HEK293 (cell line): ENCODE measurements at regions not wholly inside any gene's neighbourhood (a gene's known extent, or its start where the extent isn't known, plus 50 kb on each side); places are given as distances from the start of the nearest gene placed in this dataset.

Source experiments
- BCL11A ChIP-seq: fragments of 450-650 bp; formaldehyde crosslinking; IDR thresholded peaks from 2 replicates; pipeline ENCODE4 v1.5.1; 2016; ENCODE audit warnings: low read depth, missing biosample characterization, missing genetic modification characterization
- BCL6B ChIP-seq: fragments of 450-650 bp; formaldehyde crosslinking; IDR thresholded peaks from 2 replicates; pipeline ENCODE4 v1.5.1; 2017; ENCODE audit warnings: missing biosample characterization, missing genetic modification characterization
- CTCF ChIP-seq: fragments of 450-650 bp; formaldehyde crosslinking; IDR thresholded peaks from 2 replicates; pipeline ENCODE4 v1.5.1; 2016; ENCODE audit warnings: missing biosample characterization, missing genetic modification characterization
- KLF9 ChIP-seq: fragments of 450-650 bp; formaldehyde crosslinking; IDR thresholded peaks from 2 replicates; pipeline ENCODE4 v1.5.1; 2016; ENCODE audit warnings: missing biosample characterization, missing genetic modification characterization, low read depth
- PBX3 ChIP-seq: sonication (generic); formaldehyde crosslinking; IDR thresholded peaks from 2 replicates; pipeline ENCODE4 v1.8.1; 2022; ENCODE audit warnings: mild to moderate bottlenecking, moderate library complexity, missing genetic modification reagents
- TCF7L2 ChIP-seq: IDR thresholded peaks from 2 replicates; pipeline ENCODE4 v1.6.1; 2011; ENCODE audit warnings: low read depth, mild to moderate bottlenecking, inconsistent platforms, low read length, moderate library complexity, borderline replicate concordance
- ZNF155 ChIP-seq: fragments of 450-650 bp; formaldehyde crosslinking; IDR thresholded peaks from 2 replicates; pipeline ENCODE4 v1.5.1; 2016; ENCODE audit warnings: missing biosample characterization, missing genetic modification characterization
- ZNF169 ChIP-seq: fragments of 450-650 bp; formaldehyde crosslinking; IDR thresholded peaks from 2 replicates; pipeline ENCODE4 v1.5.1; 2016; ENCODE audit warnings: missing biosample characterization, missing genetic modification characterization
- ZNF335 ChIP-seq: fragments of 450-650 bp; formaldehyde crosslinking; conservative IDR thresholded peaks from 2 replicates; pipeline ENCODE4 v1.5.1; 2016; ENCODE audit warnings: missing biosample characterization, missing genetic modification characterization
- ZNF654 ChIP-seq: fragments of 450-650 bp; formaldehyde crosslinking; IDR thresholded peaks from 2 replicates; pipeline ENCODE4 v1.5.1; 2016; ENCODE audit warnings: low read depth, missing biosample characterization, missing genetic modification characterization
- ZNF707 ChIP-seq: fragments of 450-650 bp; formaldehyde crosslinking; IDR thresholded peaks from 2 replicates; pipeline ENCODE4 v1.5.1; 2016; ENCODE audit warnings: missing biosample characterization, missing genetic modification characterization
- ZSCAN23 ChIP-seq: fragments of 450-650 bp; formaldehyde crosslinking; IDR thresholded peaks from 2 replicates; pipeline ENCODE4 v1.5.1; 2016; ENCODE audit warnings: missing biosample characterization, missing genetic modification characterization

DNA sequence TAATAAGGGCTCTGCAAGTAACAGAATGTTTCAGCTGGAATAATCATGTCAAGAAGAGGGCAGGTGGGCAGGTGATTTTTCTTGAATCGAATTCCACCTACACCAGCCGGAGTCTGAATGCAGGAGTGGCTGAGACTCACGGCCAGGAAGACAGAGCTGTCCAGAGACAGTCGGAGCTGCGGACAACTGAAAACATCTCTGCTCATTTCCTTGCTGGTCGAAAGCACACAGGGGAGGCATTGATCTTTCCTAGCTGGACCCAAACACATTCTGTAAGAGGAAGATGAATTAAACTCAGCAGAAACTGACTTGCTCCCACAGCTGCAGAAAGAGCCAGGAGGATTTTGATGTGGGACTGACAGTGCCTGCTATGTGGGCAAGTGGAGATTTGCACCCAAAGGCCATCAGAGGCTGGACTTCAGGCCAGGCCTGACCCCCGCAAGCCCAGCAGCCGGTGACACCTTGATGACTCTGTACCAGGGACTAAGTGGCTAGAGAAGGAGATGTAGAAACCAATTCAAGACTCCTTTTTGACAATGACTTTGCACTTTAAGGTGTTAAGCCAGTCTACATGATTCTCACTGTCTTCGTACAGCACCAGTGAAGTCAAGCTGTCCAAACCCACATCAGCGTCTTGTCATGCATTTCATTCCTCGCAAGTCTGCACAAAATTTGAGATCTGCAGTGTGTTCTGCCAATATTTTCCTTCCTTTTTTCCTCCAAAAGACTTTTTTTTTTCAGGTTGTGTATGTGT is 169.4 kb downstream of the TEX36 start:
- no peak for TF ChIP-seq ZSCAN23 (tag by site-specific recombination)
- no peak for TF ChIP-seq CTCF (tag by site-specific recombination)
- no peak for TF ChIP-seq ZNF335 (tag by site-specific recombination)
- no peak for TF ChIP-seq ZNF155 (tag by site-specific recombination)
- TF ChIP-seq ZNF654: no peak
- no peak for TF ChIP-seq KLF9 (tag by site-specific recombination)
- TF ChIP-seq TCF7L2: no peak
- no peak for TF ChIP-seq PBX3 (CRISPR knock-in tag)
- no peak for TF ChIP-seq ZNF707
- TF ChIP-seq BCL11A (tag by site-specific recombination): no peak
- TF ChIP-seq ZNF169: no peak
- no peak for TF ChIP-seq BCL6B (tag by site-specific recombination)
